ENCODE measurements at regions not wholly inside any gene's neighbourhood (a gene's known extent, or its start where the extent isn't known, plus 50 kb on each side); places are given as distances from the start of the nearest gene placed in this dataset.
"Not testable (repeated sequence)": the region's sequence is repeated elsewhere in the genome, so short reads cannot be mapped to it uniquely, and the experiment has no call there.

DNA sequence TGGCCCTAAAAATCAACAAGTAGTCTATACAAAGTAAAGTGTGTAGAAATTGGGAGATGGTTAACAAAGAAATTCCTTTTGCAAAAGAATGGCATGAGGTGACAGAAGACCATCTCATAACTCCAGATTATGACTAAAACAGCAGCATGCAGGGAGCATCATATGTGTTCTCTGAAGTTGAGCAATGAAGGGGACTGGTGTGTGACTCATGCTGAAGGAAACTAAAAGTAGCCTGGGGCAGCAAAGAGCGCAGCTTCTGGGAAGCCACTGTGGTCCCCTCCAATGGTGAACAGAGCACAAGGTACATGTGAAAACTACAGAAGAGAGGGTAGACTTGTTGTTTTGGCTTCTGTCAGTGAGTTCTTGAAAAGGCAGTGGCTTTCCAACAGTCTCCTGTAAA, 133.4 kb downstream of the MACC1 start:
- no peak overlapping the region for H3K4me3 Mint-ChIP-seq
- H3K27ac Mint-ChIP-seq, result no peak overlapping the region
- H3K4me1 Mint-ChIP-seq (ENCODE audit: low read depth), result no peaks in the 10 kb centered on the region
- no peaks in the 10 kb centered on the region for H3K27me3 Mint-ChIP-seq (ENCODE audit: low read depth)
- no peaks in the 10 kb centered on the region for H3K9me3 Mint-ChIP-seq
- H3K36me3 Mint-ChIP-seq (ENCODE audit: low read depth), result no peaks in the 10 kb centered on the region
- intact Hi-C loops (cut with micrococcal nuclease), result no loop called here
- CTCF ChIA-PET, result no interaction called here
- peak; percentile 5 for DNase-seq

DNA sequence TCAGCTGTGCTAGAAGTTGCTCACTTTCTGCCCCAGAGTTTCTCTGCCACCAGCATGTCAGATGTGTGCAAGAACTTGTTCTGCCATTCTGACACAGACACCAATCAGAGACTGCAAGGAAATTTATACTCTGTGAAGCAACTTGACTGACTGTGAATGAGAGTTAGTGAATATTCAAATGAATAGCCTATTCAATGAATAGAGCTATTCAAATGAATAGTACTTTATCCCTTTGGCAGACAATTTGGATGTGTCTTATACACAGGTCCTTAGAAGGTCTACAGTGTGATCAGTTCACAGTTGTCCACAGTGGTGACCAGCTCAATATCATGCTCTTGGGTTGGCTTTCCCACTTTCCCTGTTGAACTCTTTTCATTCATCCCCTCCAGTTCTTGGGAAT, 138.1 kb downstream of the MACC1 start:
- no peak overlapping the region for H3K4me3 Mint-ChIP-seq
- H3K36me3 Mint-ChIP-seq (ENCODE audit: low read depth), result no peaks in the 10 kb centered on the region
- CTCF ChIA-PET, result no interaction called here
- no peaks in the 10 kb centered on the region for H3K4me1 Mint-ChIP-seq (ENCODE audit: low read depth)
- intact Hi-C loops (cut with micrococcal nuclease), result no loop called here
- DNase-seq, result no peak
- peaks cover 3% of the 10 kb centered on the region for H3K9me3 Mint-ChIP-seq
- no peak overlapping the region for H3K27ac Mint-ChIP-seq
- H3K27me3 Mint-ChIP-seq (ENCODE audit: low read depth), result no peaks in the 10 kb centered on the region

DNA sequence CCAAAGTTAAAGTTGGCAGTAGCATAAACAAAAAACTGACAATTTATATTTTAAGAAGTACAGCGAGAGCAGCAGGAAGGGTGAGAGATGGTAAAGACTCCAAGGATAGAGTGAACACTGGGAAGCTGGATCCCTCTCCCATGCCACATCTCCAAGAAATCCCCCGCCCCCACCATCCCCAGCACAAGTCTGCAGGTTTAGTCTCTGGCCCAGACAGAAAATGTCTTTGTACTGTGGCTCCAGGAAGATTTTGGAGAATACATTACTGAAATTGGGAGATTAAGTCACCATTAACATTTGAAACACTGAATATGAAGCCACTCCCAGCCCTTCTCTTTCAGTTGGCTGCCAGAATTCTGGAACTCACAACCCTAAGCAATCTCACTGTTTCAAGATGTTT, 140.3 kb downstream of the MACC1 start:
- H3K4me3 Mint-ChIP-seq, result no peak overlapping the region
- H3K27me3 Mint-ChIP-seq (ENCODE audit: low read depth), result no peaks in the 10 kb centered on the region
- H3K36me3 Mint-ChIP-seq (ENCODE audit: low read depth), result no peaks in the 10 kb centered on the region
- peaks cover 4% of the 10 kb centered on the region for H3K9me3 Mint-ChIP-seq
- DNase-seq, result no peak
- intact Hi-C loops (cut with micrococcal nuclease), result no loop called here
- CTCF ChIA-PET, result no interaction called here
- no peak overlapping the region for H3K27ac Mint-ChIP-seq
- no peaks in the 10 kb centered on the region for H3K4me1 Mint-ChIP-seq (ENCODE audit: low read depth)

DNA sequence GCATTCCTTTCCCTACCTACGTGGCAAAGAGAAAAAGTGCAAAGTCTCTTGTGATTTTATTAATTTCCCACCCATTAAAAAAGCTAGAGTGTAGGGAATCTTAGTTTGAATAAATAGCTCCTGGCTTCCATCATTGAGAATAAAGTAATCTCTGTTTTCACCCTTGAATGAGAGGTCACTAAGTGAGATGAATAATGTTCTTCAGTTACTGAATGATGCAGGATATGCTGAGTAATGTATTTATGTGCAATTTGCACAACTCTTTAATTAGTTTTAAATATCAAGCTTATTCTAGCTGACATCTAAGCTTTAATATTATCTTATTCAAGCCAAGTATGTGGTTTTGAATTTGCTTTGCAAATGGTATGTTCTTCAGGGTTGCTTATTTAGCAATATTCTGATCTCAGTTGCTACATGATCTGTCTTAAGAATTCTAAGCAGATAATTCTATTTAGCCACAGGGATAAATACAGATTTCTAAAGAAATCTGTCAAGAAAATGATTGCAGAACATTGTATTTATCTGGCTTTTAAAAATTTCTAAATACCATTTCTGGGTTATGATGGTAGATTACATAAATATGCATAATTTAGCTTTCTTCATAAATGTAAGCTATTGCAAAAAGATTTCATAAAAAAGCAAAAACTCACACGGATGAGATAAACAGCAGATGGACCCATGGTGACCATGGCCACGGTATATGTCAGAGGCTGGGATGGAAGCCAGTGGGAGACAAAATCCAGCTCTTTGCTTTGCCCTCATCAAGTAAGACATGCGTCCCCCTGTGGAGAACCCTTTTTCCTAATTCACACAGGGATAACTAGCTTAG, 141.0 kb downstream of the MACC1 start:
- intact Hi-C loops (cut with micrococcal nuclease), result no loop called here
- no peaks in the 10 kb centered on the region for H3K36me3 Mint-ChIP-seq (ENCODE audit: low read depth)
- H3K27ac Mint-ChIP-seq, result no peak overlapping the region
- peaks cover 4% of the 10 kb centered on the region for H3K9me3 Mint-ChIP-seq
- no peaks in the 10 kb centered on the region for H3K4me1 Mint-ChIP-seq (ENCODE audit: low read depth)
- DNase-seq, result no peak
- H3K4me3 Mint-ChIP-seq, result no peak overlapping the region
- CTCF ChIA-PET, result interaction anchor here (0.6 to 0.7 kb wide), 2 partner anchors 135 to 522 kb away, joined by 3 read pairs; no protein-coding TSS in a partner anchor
- no peaks in the 10 kb centered on the region for H3K27me3 Mint-ChIP-seq (ENCODE audit: low read depth)

DNA sequence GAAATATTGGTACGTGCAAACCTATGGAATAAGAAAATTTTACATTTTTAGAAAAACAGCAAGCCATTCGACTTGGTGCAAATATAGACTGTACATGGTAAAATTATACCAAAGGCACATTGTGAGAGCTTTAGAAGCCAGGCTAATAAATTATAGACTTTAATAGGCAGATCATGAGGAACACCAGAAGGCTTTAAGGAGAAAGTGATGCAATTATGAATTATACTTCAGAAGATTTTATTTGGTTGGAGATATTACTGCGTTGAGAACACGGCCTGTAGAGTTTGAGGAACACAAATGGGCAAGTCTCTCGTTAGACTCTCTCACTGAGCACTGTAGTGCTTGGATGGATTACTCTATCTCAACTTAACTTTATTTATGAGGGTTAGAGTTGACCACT, 141.7 kb downstream of the MACC1 start:
- Mint-ChIP-seq H3K27me3 (ENCODE audit: low read depth) (no peaks in the 10 kb centered on the region), H3K9me3 (peaks cover 4% of the 10 kb centered on the region), H3K27ac (no peak overlapping the region), H3K4me3 (no peak overlapping the region), H3K36me3 (ENCODE audit: low read depth) (no peaks in the 10 kb centered on the region), H3K4me1 (ENCODE audit: low read depth) (no peaks in the 10 kb centered on the region)
- intact Hi-C loops (cut with micrococcal nuclease), result no loop called here
- CTCF ChIA-PET, result interaction anchor here (0.6 to 0.7 kb wide), 2 partner anchors 136 to 523 kb away, joined by 3 read pairs; no protein-coding TSS in a partner anchor
- DNase-seq, result no peak

DNA sequence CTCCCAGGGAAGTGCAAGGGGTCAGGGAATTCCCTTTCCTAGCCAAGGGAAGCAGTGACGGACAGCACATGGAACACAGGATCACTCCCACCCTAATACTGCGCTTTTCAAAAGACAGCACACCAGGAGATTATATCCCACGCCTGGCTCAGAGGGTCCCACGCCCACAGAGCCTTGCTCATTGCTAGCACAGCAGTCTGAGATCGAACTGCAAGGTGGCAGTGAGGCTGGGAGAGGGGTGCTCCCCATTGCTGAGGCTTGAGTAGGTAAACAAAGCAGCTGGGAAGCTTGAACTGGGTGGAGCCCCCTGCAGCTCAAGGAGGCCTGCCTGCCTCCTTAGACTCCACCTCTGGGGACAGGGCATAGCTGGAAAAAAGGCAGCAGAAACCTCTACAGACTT, 149.2 kb downstream of the MACC1 start:
- H3K4me3 Mint-ChIP-seq; H3K4me1 Mint-ChIP-seq (ENCODE audit: low read depth); H3K36me3 Mint-ChIP-seq (ENCODE audit: low read depth); intact Hi-C loops (cut with micrococcal nuclease); H3K27me3 Mint-ChIP-seq (ENCODE audit: low read depth); DNase-seq; H3K9me3 Mint-ChIP-seq; CTCF ChIA-PET; H3K27ac Mint-ChIP-seq: not testable (repeated sequence)

DNA sequence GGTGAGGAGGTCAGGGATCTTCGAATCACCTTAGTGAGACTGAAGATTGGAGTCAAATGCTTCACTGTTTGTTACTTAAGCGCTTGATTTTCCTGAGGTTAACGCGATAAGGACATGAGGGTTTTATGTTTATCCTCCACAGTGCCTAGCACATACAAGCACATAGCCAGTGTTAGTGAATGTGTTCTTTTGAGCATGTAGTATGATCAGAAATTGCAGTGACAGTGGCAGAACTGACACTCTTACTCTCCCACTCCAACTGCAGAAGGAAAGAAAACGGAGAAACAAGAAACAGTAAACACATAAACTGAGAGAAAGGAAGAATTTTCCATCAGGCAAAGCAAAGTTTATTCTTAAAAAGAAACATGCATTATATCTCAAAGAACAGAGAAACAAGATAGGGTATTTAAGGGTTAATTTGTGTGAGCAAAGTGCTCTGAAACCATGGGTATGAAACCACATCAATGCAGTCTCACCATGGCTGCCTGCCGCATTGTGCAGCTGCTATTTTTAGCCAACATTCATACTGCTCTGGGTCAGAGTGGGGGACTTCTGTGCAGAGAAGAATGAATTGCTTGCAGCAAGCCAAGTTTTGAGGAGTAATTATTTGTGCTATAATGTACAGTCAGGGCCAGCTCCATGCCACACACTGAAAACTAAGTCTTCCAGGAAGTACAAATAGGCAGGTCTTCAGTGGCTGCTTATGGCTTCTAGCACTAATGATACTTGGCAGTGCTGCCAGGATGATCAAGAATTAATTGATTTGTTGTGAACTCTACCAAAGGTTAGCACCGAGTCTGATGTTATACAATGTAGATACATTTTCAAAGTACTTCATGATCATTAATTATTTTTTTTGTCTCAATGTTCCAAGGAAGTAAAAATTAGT, 152.0 kb downstream of the MACC1 start:
- no peak overlapping the region for H3K4me3 Mint-ChIP-seq
- intact Hi-C loops (cut with micrococcal nuclease), result no loop called here
- peak; percentile 28 for DNase-seq
- H3K4me1 Mint-ChIP-seq (ENCODE audit: low read depth), result peaks cover 8% of the 10 kb centered on the region
- CTCF ChIA-PET, result no interaction called here
- no peak overlapping the region for H3K27ac Mint-ChIP-seq
- no peaks in the 10 kb centered on the region for H3K27me3 Mint-ChIP-seq (ENCODE audit: low read depth)
- peaks cover 3% of the 10 kb centered on the region for H3K9me3 Mint-ChIP-seq
- no peaks in the 10 kb centered on the region for H3K36me3 Mint-ChIP-seq (ENCODE audit: low read depth)

DNA sequence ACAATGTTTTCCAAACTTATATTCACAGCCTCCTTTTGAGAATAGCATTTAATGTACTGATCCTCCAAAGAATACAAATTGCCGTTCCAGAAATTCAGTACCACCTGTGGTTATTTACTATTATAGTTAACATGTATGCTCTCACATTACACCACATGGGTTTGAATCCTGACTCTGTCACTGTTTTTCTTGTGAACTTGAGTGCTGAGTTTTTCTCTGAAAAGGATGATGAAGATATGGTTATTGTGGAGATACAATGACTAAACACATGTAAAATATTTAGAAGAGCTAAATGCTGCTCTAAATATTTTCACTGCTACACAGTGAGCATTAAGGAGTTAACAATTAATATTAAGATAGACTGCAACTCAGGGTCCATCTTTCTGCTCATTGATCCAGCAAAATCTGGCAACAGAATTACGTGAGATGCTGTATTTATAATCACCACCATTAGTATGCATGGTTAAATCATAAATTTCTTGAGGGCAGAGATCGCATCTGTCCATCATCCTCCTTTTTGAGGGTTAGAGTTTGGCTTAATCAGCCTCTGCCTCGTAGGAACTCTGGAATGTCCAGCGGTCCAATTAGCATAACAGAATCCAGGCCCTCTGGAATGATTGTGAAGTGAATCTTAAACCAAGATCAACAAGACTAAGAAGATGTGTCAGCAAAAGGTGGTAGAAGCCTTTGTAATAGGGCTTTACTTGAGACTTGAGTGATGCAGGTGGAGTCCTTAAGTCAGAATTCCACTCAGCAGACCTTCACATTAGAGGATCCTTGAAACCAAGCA, 152.8 kb downstream of the MACC1 start:
- H3K4me1 Mint-ChIP-seq (ENCODE audit: low read depth), result peaks cover 8% of the 10 kb centered on the region
- intact Hi-C loops (cut with micrococcal nuclease), result no loop called here
- H3K9me3 Mint-ChIP-seq, result peaks cover 1% of the 10 kb centered on the region
- H3K36me3 Mint-ChIP-seq (ENCODE audit: low read depth), result no peaks in the 10 kb centered on the region
- no peak overlapping the region for H3K27ac Mint-ChIP-seq
- no peak for DNase-seq
- H3K4me3 Mint-ChIP-seq, result no peak overlapping the region
- H3K27me3 Mint-ChIP-seq (ENCODE audit: low read depth), result no peaks in the 10 kb centered on the region
- CTCF ChIA-PET, result no interaction called here

DNA sequence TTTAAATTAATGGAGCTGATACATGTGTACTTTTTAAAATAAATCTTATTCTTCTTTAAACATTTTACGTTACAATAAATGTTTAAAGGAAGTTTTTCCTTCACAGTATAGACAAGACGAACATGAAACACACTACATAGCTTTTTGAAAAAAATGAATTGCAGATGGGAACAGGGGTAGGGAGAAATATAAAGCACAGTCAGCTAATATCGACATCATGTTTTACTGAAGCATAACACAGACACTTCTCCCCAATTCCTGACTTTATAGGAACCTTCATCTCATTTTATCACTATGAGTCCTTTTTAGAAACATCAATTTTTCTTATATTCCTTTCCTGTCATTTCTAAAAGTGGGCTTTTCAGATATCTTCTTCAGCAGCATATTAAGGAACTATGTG, 153.5 kb downstream of the MACC1 start:
- no peak overlapping the region for H3K4me3 Mint-ChIP-seq
- DNase-seq, result no peak
- no peak overlapping the region for H3K27ac Mint-ChIP-seq
- CTCF ChIA-PET, result no interaction called here
- intact Hi-C loops (cut with micrococcal nuclease), result no loop called here
- H3K4me1 Mint-ChIP-seq (ENCODE audit: low read depth), result peaks cover 8% of the 10 kb centered on the region
- no peaks in the 10 kb centered on the region for H3K36me3 Mint-ChIP-seq (ENCODE audit: low read depth)
- no peaks in the 10 kb centered on the region for H3K27me3 Mint-ChIP-seq (ENCODE audit: low read depth)
- H3K9me3 Mint-ChIP-seq, result peaks cover 1% of the 10 kb centered on the region

DNA sequence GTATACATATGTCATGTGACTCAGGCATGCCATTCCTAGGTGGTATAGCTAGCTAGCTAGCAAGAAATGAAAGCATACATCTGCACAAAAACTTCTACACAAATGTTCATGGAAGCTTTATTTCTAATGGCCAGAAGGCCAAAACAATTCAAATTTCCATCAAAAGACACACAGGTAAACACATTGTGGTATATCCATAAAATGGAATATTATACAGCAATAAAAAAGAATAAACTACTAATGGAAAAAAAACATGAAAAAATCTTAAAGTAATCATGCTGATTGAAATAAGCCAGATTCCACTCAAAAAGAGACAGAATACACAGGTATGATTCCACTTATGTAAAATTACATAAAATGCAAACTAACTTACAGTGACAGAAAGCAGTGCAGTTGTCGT, 154.3 kb downstream of the MACC1 start:
- Mint-ChIP-seq H3K9me3 (peaks cover 1% of the 10 kb centered on the region), H3K4me3 (no peak overlapping the region), H3K27me3 (ENCODE audit: low read depth) (no peaks in the 10 kb centered on the region), H3K27ac (no peak overlapping the region), H3K4me1 (ENCODE audit: low read depth) (peaks cover 8% of the 10 kb centered on the region), H3K36me3 (ENCODE audit: low read depth) (no peaks in the 10 kb centered on the region)
- DNase-seq, result no peak
- intact Hi-C loops (cut with micrococcal nuclease), result no loop called here
- CTCF ChIA-PET, result no interaction called here

DNA sequence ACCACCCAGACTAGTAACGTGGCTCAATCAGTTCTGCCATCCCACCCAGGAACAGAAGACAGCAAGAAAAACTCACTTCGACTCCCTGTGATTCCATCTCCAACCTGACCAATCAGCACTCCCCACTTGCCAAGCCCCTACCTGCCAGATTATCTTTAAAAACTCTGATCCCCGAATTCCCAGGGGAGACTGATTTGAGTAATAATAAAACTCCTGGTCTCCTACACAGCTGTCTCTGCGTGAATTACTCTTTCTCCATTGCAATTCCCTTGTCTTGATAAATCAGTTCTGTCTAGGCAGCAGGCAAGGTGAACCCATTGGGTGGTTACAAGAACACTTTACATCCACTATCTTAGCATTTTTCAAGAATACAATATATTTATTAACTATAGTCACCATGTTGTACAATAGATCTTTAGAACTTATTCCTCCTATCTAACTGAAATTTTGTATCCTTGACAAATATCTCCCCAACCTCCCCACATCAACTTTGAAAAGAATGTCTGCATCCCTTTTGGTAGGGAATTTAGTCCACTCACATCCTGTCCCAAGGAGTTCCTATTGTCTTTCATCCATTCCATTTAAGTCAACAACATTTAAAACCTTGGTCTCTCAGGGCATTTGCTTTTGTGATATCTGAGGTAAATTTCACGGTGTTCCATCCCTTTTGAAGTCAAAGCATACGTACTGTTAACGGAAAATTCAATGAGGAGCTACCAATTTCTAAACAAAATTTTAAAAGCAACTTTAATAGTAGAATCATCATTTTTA, 163.7 kb downstream of the MACC1 start:
- Mint-ChIP-seq H3K27ac (no peak overlapping the region), H3K27me3 (ENCODE audit: low read depth) (no peaks in the 10 kb centered on the region), H3K4me1 (ENCODE audit: low read depth) (no peaks in the 10 kb centered on the region), H3K4me3 (no peak overlapping the region), H3K9me3 (no peaks in the 10 kb centered on the region), H3K36me3 (ENCODE audit: low read depth) (no peaks in the 10 kb centered on the region)
- DNase-seq, result no peak
- intact Hi-C loops (cut with micrococcal nuclease), result no loop called here
- CTCF ChIA-PET, result no interaction called here
